Fibroblast of skin of scalp (primary cell): ENCODE measurements at regions not wholly inside any gene's neighbourhood (a gene's known extent, or its start where the extent isn't known, plus 50 kb on each side); places are given as distances from the start of the nearest gene placed in this dataset.
"Not testable (repeated sequence)": the region's sequence is repeated elsewhere in the genome, so short reads cannot be mapped to it uniquely, and the experiment has no call there.

Experiments used
- DNase-seq: peaks from one replicate; pipeline ENCODE4 v3.0.0-alpha.2; 2013

- DNase-seq, result no peak
Measured at GRCh38 chr14:83019744-83020414, 1486.2 kb upstream of the SEL1L start.

- no peak for DNase-seq
Measured at GRCh38 chr14:83021323-83021722, 1487.7 kb upstream of the SEL1L start.

- DNase-seq, result no peak
Measured at GRCh38 chr14:83023369-83023768, 1489.7 kb upstream of the SEL1L start.

- no peak for DNase-seq
Measured at GRCh38 chr14:83041224-83041623, 1507.6 kb upstream of the SEL1L start.

- no peak for DNase-seq
Measured at GRCh38 chr14:83042858-83043257, 1509.2 kb upstream of the SEL1L start.

- no peak for DNase-seq
Measured at GRCh38 chr14:83044001-83044400, 1510.3 kb upstream of the SEL1L start.

GRCh38 chr14:83047059-83047830 lies 1513.6 kb upstream of the SEL1L start:
- no peak for DNase-seq

GRCh38 chr14:83053022-83053710 lies 1519.5 kb upstream of the SEL1L start:
- no peak for DNase-seq

- no peak for DNase-seq
Measured at GRCh38 chr14:83058068-83058467, 1524.4 kb upstream of the SEL1L start.

GRCh38 chr14:83071888-83072501 lies 1538.3 kb upstream of the SEL1L start:
- peak; percentile 43 for DNase-seq

GRCh38 chr14:83085136-83085535 lies 1551.5 kb upstream of the SEL1L start:
- DNase-seq, result no peak

- DNase-seq, result no peak
Measured at GRCh38 chr14:83085725-83086124, 1552.1 kb upstream of the SEL1L start.

- not testable (repeated sequence) for DNase-seq
Measured at GRCh38 chr14:83091991-83092956, 1558.6 kb upstream of the SEL1L start.

- DNase-seq, result peak; percentile 51
Measured at GRCh38 chr14:83096092-83096491, 1562.4 kb upstream of the SEL1L start.

- DNase-seq, result peak; percentile 9
Measured at GRCh38 chr14:83101846-83102245, 1568.2 kb upstream of the SEL1L start.

GRCh38 chr14:83118029-83118428 lies 1584.4 kb upstream of the SEL1L start:
- no peak for DNase-seq

- no peak for DNase-seq
Measured at GRCh38 chr14:83120187-83120586, 1586.5 kb upstream of the SEL1L start.

GRCh38 chr14:83126076-83126475 lies 1592.4 kb upstream of the SEL1L start:
- no peak for DNase-seq

GRCh38 chr14:83128783-83129182 lies 1595.1 kb upstream of the SEL1L start:
- no peak for DNase-seq

- no peak for DNase-seq
Measured at GRCh38 chr14:83129496-83129895, 1595.8 kb upstream of the SEL1L start.

GRCh38 chr14:83133981-83134645 lies 1600.5 kb upstream of the SEL1L start:
- DNase-seq, result no peak
